ENCODE measurements at regions not wholly inside any gene's neighbourhood (a gene's known extent, or its start where the extent isn't known, plus 50 kb on each side); places are given as distances from the start of the nearest gene placed in this dataset.

DNA sequence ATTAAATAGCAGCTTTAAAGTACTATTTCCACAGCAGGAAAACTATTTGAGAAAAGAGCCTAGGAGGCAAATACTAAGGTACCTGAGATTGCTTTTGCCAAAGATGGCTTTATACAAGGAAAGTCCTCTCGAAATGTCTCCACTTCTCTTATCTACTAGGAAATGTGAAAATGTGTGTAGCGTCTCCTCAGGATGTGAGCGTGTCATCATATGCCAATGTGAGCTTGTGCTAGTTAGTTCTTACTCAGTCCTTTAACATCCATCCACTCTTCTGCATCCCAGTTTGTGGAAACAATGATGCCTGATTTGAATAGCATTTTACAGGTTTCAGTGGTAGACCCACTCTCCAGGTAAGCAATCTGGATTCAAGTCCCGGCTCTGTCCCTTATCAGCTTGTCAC, 421.0 kb downstream of the DYNC2H1 start:
- no peak for TF ChIP-seq GATA3 (IDR thresholded peaks at IDR 0.05; ENCODE audit: low read depth, low read length)

DNA sequence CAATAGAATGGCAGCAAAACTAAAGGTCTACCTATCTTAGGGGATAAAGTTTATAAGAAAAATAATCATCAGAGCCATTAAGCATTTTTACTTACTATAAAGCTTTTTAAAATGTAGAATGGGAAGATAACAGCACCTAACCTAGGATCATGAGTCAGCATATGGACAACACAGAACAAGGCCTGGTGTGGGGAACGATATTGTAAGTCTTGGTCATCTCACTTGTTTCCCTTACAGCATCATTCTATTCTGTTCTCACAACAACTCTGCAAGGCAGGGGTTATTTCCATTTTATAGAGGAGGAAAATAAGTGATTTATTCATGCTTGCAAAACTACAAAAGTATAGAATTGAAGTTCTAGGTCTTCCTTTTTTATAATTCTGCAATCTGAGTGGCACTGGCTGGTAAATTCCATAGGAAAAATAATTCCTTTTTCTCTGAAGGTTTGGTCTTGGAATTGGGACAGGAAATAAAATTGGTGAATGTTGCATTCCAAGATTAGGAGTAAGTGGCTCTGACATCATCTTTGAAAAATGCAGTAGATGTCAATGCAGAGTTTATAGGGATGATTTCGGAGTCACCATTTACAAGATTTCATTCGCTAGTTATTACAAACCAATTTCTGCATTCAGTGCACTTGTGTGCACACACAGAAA, 423.0 kb downstream of the DYNC2H1 start:
- no peak for TF ChIP-seq GATA2 (IDR thresholded peaks at IDR 0.05; ENCODE audit: low read depth, low read length)
- no peak for TF ChIP-seq GATA3 (IDR thresholded peaks at IDR 0.05; ENCODE audit: low read depth, low read length)

DNA sequence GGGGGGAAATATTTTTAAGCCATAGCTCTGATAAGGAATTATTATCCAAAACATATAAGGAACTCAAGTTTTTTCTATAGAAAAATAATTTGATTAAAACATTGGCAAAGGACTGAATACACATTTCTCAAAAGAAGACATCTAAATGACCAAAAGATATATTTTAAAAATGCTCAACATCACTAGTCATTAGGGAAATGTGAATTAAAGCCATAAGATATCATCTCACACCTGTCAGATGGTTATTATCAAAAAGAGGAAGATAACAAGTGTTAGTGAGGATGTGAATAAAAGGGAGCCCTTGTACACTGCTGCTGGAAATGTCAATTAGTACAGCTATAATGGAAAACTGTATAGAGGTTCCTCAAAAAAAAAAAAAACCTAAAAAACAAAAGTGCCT, 425.0 kb downstream of the DYNC2H1 start:
- TF ChIP-seq GATA3 (IDR thresholded peaks at IDR 0.05; ENCODE audit: low read depth, low read length) (peak; percentile 89), GATA2 (IDR thresholded peaks at IDR 0.05; ENCODE audit: low read depth, low read length) (peak; percentile 28; the same call in 1 of the 2 replicates)

DNA sequence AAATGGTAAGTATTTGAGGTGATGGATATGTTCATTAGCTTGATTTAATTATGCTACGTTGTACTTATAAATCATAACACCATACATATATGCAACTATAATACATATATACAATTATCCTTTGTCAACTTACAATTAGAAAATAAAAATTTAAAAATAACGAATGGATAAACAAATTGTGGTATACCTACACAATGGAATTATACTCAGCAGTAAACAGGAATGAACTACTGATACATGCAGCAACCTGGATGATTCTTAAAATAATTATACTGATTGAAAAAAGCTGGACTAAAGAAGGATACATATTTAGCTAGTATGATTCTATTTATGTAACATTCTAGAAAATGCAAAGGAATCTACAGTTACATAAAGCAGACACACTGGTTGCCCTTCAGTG, 425.7 kb downstream of the DYNC2H1 start:
- TF ChIP-seq GATA2 (IDR thresholded peaks at IDR 0.05; ENCODE audit: low read depth, low read length) (no peak), GATA3 (IDR thresholded peaks at IDR 0.05; ENCODE audit: low read depth, low read length) (no peak)

DNA sequence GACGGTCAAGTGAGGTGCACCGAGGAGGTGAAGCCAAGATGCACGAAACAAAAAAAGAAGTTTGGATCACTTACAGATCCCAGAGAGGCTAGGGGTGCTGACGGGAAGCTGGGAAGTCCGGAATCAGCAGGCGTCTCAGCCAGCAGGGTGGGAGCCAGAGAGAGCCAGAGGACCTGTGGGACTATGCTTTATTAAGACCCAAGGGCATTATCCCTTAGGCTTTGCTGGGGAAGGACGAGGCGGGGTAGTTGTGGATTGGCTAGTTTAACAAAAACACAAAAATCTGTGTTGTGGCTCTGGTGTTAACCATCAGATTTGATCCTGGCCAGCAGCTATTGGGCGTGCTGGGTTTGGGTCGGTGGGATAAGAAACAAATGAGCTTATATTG, 427.1 kb downstream of the DYNC2H1 start:
- TF ChIP-seq GATA3 (IDR thresholded peaks at IDR 0.05; ENCODE audit: low read depth, low read length), result no peak
- peak; percentile 65; the same call in 1 of the 2 replicates for TF ChIP-seq GATA2 (IDR thresholded peaks at IDR 0.05; ENCODE audit: low read depth, low read length)

DNA sequence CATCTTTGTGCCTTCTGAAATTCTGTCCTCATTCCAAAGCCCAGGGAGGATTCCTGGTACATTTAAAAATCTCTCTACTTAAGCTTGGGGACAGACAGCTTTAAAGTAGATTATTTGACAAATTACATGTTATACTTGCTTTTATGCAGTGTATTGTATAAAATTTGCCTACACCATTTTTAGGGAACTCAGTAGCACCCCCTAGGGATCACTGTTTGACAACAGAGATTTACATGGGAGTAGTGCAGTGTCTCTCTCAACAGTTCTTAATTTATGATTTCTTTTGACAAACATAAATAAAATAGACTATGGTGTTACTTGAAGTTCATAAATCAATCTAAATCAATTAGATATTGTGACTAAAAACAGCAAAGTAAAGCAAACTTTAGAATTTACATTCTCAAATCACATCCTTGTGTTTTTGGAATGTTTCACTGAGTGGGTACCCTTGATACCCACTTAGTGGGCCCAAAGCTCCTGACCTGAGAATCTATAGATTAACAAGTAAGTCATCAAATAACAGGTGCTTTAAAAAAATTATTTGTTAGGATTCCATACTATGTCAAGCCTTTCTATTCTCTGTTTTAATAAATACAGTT, 428.8 kb downstream of the DYNC2H1 start:
- TF ChIP-seq GATA2 (IDR thresholded peaks at IDR 0.05; ENCODE audit: low read depth, low read length) (no peak), GATA3 (IDR thresholded peaks at IDR 0.05; ENCODE audit: low read depth, low read length) (no peak)

DNA sequence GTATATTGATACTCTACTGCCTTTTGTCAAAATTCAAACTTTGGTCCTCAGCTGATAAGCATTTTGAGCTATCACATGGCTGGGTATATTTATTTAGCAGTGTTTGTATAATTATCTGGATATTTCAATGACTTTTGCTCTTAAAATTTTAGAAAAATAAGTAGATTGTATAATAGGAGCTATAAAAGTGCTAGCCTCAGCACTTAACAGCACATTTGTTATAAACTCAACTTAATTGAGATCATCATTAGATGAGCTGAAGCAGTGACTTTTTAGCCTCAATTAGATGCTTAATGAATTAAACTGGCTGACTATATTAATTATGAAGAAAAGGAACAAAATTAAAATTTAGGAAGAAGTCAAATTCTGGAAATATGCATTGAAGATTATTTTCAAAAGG, 429.9 kb downstream of the DYNC2H1 start:
- no peak for TF ChIP-seq GATA2 (IDR thresholded peaks at IDR 0.05; ENCODE audit: low read depth, low read length)
- no peak for TF ChIP-seq GATA3 (IDR thresholded peaks at IDR 0.05; ENCODE audit: low read depth, low read length)

DNA sequence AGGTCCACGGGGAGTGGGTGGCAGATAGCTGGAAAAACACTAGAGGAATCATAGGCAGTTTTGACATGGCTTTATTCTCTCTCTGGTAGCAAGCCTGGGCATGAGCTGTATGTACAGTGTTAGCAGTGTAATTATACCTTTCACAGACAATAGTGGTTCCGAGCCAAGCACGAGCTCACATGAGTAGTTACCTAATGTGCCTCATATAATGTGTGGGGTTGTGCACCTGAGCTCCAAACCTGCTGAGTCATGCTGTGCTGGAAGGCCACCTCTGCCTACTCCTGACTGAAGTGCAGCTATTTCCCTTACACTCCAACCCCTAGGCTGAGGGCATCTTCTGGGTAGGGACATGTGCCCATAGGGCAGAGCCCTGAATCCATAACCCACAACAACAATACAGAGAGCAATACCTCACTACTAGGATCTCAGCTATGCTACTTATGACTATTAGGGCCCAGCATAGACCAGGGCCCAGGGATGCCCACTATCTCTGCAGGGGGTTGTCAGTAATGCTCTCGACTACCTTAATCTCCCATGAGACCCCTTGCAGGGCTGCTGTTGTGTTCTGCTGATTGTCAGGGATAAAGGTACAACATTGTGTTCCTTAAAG, 432.1 kb downstream of the DYNC2H1 start:
- no peak for TF ChIP-seq GATA2 (IDR thresholded peaks at IDR 0.05; ENCODE audit: low read depth, low read length)
- TF ChIP-seq GATA3 (IDR thresholded peaks at IDR 0.05; ENCODE audit: low read depth, low read length), result no peak

DNA sequence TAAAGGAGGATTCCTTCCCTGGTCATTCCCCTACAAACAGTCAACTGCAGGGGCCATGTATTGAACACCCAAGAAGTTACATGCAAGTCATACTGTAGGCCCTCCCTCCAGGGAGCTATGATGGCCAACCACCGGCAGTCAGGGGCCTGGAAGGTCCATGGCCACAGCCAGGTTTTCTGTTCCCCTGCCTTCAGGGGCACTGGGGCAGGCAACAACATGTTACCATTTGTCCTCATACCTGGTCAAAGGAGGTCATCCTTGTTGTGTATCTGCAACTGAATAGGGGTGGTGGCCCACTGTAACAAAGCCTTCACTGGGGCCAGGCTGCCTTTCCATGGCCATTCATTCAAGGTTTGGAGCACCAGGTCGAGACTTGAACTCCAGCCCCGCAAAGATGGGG, 433.6 kb downstream of the DYNC2H1 start:
- TF ChIP-seq GATA3 (IDR thresholded peaks at IDR 0.05; ENCODE audit: low read depth, low read length) (no peak), GATA2 (IDR thresholded peaks at IDR 0.05; ENCODE audit: low read depth, low read length) (no peak)

DNA sequence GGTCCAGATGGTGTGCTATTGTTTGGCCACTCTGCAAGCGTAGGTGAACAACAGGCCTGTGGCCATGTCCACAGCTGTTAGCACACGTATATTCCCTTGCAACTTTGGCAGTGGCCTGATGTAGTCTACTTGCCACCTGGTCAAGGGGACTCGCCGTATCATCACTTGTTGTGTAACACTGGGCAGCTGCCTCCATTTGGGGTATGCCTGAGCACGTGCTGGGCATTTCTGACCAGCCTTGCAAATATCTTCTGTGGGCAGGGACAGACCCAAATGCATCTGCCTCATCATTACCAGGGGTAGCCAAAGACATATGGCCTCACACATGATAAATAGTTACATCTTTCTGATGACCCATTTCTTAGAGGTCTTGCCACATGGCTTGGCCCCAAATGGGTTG, 434.2 kb downstream of the DYNC2H1 start:
- TF ChIP-seq GATA3 (IDR thresholded peaks at IDR 0.05; ENCODE audit: low read depth, low read length) (no peak), GATA2 (IDR thresholded peaks at IDR 0.05; ENCODE audit: low read depth, low read length) (no peak)

DNA sequence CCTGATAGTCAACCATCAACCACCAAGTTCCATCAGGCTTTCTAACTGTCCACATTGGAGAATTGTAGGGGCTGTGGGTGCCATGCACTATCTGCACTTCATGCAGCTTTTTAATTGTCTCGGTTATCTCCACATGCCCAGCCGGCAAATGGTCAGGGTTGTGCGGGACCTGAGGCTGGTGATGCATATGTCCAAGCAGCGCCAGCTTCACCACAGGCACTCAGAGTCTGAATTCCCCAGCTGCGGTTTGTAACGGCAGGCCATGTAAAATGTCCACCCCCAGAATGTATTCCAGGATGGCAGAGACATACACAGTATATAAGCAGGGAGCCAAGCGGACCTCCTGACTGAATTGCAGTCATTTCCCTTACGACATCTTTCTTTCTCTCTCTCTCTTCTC, 435.6 kb downstream of the DYNC2H1 start:
- TF ChIP-seq GATA3 (IDR thresholded peaks at IDR 0.05; ENCODE audit: low read depth, low read length) (no peak), GATA2 (IDR thresholded peaks at IDR 0.05; ENCODE audit: low read depth, low read length) (no peak)

DNA sequence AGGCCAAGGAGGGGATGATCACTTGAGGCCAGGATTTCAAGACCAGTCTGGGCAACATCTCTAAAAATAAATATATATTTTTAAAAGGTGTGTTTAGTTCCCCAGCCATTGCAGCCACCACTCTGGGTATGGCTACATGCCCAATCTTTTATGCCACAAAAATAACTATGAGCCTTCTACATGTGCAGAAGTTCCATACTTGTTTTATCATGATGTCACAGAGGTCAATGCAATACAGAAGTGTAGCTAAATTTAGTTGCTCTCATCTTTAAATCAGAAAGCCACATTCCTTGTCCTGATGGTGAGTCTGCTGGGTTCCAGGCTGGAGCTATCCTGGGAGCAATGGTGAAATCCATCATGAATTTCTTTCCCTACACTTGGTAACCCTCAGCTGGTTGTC, 436.3 kb downstream of the DYNC2H1 start:
- TF ChIP-seq GATA3 (IDR thresholded peaks at IDR 0.05; ENCODE audit: low read depth, low read length) (no peak), GATA2 (IDR thresholded peaks at IDR 0.05; ENCODE audit: low read depth, low read length) (no peak)

DNA sequence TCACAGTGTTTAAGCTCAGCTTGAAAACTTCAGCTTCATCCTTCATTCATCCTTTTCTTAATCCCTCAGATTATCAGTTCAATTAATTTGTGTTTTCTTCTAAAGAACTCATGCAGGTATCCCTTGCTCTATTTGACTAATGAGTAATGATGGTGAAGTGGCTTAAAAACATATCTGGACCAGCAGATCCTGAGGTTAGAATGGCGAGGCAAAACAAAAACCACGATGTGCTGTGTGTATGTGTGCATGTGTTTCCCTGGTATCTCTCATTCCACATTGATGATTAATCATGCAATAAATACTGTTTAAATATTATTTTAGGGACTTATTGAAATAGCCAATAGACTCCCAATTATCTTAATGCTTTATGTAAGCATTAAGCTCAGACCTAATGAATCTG, 437.0 kb downstream of the DYNC2H1 start:
- no peak for TF ChIP-seq GATA3 (IDR thresholded peaks at IDR 0.05; ENCODE audit: low read depth, low read length)
- TF ChIP-seq GATA2 (IDR thresholded peaks at IDR 0.05; ENCODE audit: low read depth, low read length), result no peak

DNA sequence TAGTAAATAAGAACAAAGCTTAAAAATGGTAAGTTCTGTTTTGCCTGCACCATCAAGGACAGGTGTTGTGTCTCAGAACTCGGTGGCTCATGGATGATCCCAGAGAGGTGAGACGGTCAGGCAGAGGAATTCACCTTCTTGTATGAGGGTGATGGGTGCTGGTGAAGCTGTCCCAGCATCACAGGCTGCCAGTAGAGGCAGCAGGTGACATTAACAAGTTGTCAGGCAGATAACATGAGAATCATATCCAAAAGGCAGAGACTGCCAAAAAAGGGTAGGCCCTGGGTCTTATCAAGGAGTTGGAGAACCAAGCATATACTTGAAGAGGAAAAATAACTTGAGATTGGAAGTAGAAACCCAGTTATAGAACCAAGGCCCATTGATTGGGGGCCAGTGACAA, 437.8 kb downstream of the DYNC2H1 start:
- no peak for TF ChIP-seq GATA3 (IDR thresholded peaks at IDR 0.05; ENCODE audit: low read depth, low read length)
- no peak for TF ChIP-seq GATA2 (IDR thresholded peaks at IDR 0.05; ENCODE audit: low read depth, low read length)

DNA sequence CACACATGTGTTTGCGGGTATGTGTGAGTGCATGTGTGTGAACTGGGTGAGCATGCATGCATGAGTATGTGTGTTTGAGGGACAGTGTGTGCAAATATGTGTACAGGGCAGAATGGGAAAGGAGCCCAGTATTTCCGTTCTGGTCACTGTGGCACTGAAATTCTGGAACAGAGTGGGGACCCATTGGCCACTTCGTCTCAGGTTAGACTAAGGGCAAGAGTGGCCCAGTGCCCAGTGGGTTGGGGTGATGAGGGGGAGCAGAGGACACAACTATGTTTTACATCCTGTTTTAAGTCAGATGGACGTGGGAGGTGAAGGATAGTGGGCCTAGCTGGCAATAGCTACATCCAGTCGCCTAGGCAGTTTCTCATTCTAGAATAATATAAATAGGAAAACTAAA, 438.5 kb downstream of the DYNC2H1 start:
- TF ChIP-seq GATA3 (IDR thresholded peaks at IDR 0.05; ENCODE audit: low read depth, low read length) (no peak), GATA2 (IDR thresholded peaks at IDR 0.05; ENCODE audit: low read depth, low read length) (no peak)
